GM18499 (cell line): ENCODE measurements at regions not wholly inside any gene's neighbourhood (a gene's known extent, or its start where the extent isn't known, plus 50 kb on each side); places are given as distances from the start of the nearest gene placed in this dataset.

Source experiments
- ATAC-seq: cut with Tn5 transposase; IDR thresholded peaks from one replicate; pipeline ENCODE4 v1.9.1; 2021; ENCODE audit warnings: moderate number of reproducible peaks; ENCODE audit not compliant: insufficient read depth, unreplicated experiment

GRCh38 chr11:92735039-92735438 lies 234.4 kb upstream of the MTNR1B start:
- no peak for ATAC-seq

GRCh38 chr11:92738276-92738675 lies 231.2 kb upstream of the MTNR1B start:
- no peak for ATAC-seq

- ATAC-seq = no peak
Observed at GRCh38 chr11:92739041-92739440, 230.4 kb upstream of the MTNR1B start.

DNA sequence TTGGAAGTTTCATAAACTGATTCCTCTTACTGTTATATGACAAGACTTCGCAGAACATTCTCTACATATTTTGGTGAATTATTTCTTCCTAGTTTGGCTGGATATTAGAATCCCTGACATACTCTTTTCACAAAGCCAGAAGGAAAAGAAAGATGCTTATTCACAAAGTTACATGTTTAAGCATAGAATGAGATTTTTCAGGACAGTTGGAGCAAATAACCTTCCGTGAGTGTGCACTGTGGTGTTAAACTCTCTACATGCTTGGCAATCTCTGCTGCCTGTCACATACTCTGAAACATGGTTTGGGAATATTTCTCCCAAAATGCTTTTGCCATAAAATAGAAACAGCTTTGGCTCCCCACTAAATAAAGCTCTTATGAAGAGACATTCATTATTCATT lies 230.0 kb upstream of the MTNR1B start:
- no peak for ATAC-seq

DNA sequence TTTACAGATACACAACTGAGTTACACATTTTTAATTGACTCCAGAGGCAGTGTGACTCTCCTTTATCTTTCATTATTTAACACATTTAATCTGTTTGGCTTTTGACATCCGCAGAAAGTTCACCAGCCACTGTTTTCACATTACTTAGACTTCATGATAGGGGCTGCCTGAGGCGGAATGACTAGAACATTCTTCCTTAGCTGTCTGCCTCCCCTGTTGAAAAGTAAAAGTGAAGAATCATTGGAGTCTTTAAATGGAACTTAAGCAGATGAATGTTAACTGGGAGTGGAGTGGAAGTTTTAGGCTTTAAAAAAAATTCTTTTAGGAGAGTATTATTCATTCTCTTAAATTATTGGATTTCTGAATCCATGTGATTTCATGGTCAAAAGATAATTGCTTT lies 229.2 kb upstream of the MTNR1B start:
- ATAC-seq = no peak

- no peak for ATAC-seq
Observed at GRCh38 chr11:92744929-92745585, 224.4 kb upstream of the MTNR1B start.

DNA sequence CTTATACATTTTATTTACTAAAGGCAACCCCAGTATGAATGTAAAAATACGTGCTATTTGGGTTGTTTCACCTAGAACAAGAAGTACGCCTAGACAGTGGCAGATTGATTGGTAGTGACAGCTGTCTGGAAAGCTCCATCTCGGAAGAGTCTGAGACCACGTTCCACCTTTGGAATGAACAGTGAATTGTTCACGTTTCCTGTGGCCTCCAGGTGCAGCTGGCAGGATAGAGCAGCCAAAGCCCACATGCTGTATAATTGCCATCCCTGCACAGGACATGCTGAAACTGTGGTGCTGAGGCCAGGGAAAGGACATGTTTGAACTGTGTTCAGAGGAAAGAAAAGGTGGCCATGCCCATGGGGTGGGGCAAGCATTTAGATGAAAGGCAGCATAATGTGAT lies 218.7 kb upstream of the MTNR1B start:
- ATAC-seq = no peak

GRCh38 chr11:92751594-92751993 lies 217.9 kb upstream of the MTNR1B start:
- no peak for ATAC-seq

GRCh38 chr11:92752122-92752521 lies 217.3 kb upstream of the MTNR1B start:
- ATAC-seq = no peak

DNA sequence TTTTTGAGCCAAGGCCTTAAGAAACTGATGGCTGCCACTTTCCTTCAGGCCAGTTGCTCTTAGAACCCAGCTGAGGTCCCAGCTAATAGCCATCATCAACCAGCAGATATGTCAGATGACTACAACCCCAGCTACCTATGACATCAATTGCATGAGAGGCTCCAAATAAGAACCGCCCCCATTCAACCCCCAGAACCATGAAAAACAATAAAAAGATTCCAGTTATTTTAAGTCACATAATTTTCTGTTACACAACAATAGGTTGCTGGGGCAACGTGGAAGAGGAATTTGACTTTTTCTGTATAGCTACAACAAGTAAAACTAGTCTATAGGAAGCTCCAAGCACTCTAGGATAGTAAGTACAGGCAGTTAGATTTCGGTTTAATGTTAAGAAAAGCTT lies 216.3 kb upstream of the MTNR1B start:
- no peak for ATAC-seq

DNA sequence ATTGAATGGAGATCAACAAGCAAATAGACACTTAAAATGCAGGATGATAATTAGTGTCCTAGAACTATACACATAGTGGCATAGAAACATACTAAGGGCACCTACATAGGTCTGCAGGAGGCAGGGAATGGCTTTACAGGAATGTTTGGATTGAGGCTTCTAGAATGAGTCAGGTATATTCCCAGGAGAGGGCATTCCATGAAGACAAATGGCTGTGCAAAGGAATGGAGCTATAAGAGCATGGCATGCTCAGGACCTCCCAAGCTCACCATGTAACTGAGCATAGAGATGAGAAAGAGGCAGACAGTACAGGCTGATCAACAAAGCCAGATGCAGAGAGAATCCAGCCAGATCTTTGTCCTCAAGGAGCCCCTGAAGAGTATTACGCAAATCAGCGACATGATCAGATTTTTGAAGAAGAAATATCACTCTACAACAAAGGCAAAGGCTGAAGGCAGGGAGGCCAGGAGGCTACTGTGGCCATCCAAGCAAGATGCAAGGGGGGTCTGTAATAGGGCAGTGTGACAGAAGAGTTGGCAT lies 211.1 kb upstream of the MTNR1B start:
- ATAC-seq = no peak

- ATAC-seq = no peak
Observed at GRCh38 chr11:92759571-92760214, 209.8 kb upstream of the MTNR1B start.

DNA sequence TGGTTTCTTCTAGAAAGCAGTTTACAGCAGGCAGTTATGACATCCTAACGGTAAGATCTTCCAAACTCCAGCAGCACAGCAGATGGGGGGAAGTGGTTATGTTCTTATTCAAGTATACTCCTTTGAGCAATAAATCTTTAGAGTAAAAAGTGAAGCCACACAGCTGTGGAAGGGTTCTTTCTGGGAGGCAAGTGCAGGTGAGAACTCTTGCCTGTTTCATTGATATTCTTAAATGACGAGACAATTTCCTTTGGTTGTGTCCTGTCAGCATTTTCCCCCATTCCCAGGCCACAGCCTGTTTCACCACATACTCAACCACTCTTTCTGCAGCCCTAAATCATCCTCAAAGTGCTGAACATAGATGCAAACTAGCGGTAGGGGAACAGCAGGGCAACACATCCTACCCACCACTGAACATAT lies 207.3 kb upstream of the MTNR1B start:
- no peak for ATAC-seq

DNA sequence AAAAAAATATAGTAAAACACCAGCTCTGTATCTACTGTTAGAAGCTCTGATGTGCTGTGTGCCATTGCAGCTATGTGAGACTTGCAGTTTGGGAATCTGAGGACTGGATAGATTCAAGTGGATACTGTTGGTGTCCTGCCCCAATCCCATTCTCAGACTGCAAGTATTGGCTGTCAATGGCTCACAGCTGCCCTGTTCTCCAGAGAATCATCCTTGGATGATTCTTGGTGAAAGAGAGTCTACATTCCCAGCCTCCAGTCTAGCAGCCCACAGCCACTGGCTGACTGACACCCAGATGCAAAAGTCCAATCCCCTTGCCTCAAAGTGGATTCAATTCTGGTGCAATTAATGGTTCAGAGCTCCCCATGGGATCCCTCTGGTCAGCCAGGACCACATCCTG lies 206.1 kb upstream of the MTNR1B start:
- ATAC-seq = no peak

- ATAC-seq = no peak
Observed at GRCh38 chr11:92764128-92764527, 205.3 kb upstream of the MTNR1B start.

- no peak for ATAC-seq
Observed at GRCh38 chr11:92765082-92765840, 204.2 kb upstream of the MTNR1B start.

DNA sequence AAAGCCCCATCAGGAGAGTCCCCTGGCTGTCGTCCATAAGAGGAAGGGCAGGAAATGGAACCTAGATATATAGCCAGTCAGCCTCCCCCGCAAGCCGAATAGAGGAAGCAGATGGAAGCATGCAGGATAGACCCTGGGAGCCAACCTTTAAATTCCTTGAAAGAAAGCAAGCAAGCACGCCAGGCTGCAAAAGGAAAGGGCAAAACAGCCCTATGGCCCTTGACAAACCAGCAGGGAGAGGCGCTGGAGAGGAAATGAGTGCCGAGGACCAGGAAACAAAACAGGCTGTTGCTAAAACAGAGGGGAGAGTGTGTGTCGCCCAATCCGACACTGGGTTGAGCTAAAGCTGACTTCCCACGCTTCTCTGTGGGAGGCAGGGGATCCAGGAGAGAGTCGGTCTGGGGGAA lies 203.5 kb upstream of the MTNR1B start:
- ATAC-seq = no peak

- ATAC-seq = no peak
Observed at GRCh38 chr11:92766698-92767097, 202.8 kb upstream of the MTNR1B start.

GRCh38 chr11:92767416-92767815 lies 202.0 kb upstream of the MTNR1B start:
- ATAC-seq = no peak

DNA sequence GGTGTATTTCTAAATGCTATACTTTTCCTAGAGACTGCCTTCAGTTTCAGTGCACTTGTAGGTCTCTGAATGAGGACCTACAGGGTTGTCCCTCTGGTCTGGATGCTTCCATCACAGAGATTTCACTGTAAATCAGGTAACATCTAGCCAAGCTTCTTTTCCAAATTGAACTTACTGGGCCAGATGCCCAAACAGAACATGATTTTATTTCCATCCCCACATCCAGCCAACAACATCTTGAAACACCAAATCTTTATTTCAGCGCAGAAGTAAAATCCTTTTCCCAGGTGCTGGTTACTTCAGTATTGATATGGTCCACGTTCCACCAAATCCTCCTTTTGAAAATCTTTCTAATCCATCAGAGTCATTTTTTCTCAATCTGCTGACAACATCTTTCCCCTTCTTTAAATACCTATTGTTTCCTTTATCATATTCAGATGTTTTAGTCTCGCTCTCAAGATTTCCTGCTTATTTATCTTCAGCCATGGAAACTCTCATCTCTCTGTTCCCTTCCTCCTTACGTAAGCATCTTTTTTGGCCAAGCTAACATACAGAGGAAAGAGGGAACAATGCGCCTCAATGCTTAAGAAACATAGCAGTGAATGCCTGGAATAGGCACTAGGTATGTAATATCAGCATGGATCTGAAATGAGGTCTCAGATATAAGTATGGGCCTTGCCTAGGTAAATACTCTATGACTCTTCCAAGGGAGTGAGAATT lies 201.2 kb upstream of the MTNR1B start:
- no peak for ATAC-seq

GRCh38 chr11:92769112-92769511 lies 200.3 kb upstream of the MTNR1B start:
- no peak for ATAC-seq
